Liver (tissue), 3 donors: ENCODE measurements at regions not wholly inside any gene's neighbourhood (a gene's known extent, or its start where the extent isn't known, plus 50 kb on each side); places are given as distances from the start of the nearest gene placed in this dataset.
"Not testable (repeated sequence)": the region's sequence is repeated elsewhere in the genome, so short reads cannot be mapped to it uniquely, and the experiment has no call there.

Experiments used
- ATF3 ChIP-seq: IDR thresholded peaks from 2 replicates; pipeline ENCODE4 v1.6.1; 2016; ENCODE audit warnings: antibody characterized with exemption
- CTCF ChIP-seq: fragments of 150-350 bp; IDR thresholded peaks from 2 replicates; pipeline ENCODE4 v1.5.1; 2017; ENCODE audit warnings: improper control_type of control experiment, low read depth, low read length; ENCODE audit not compliant: missing input control
- EGR1 ChIP-seq, 2 donors: IDR thresholded peaks; 2 replicates each; pipeline ENCODE4 v1.6.1; 2016 to 2018; ENCODE audit warnings: antibody characterized with exemption in 2 of 2, low read depth in 2 of 2
- FOXA1 ChIP-seq: IDR thresholded peaks from 2 replicates; pipeline ENCODE4 v1.6.1; 2016; ENCODE audit warnings: antibody characterized with exemption
- FOXA2 ChIP-seq: IDR thresholded peaks from 2 replicates; pipeline ENCODE4 v1.6.1; 2016; ENCODE audit warnings: antibody characterized with exemption
- GABPA ChIP-seq, 2 donors: IDR thresholded peaks in 1 of 2; conservative IDR thresholded peaks in 1 of 2; 2 replicates each; pipeline ENCODE4 v1.6.1; 2016; ENCODE audit warnings: antibody characterized with exemption in 2 of 2, mild to moderate bottlenecking in 1 of 2, moderate library complexity in 1 of 2
- JUND ChIP-seq, 2 donors: IDR thresholded peaks; 2 replicates each; pipeline ENCODE4 v1.6.1; 2016; ENCODE audit warnings: antibody characterized with exemption in 2 of 2
- MAX ChIP-seq: IDR thresholded peaks from 2 replicates; pipeline ENCODE4 v1.6.1; 2016; ENCODE audit warnings: antibody characterized with exemption
- RAD21 ChIP-seq, 2 donors: IDR thresholded peaks; 2 replicates each; pipeline ENCODE4 v1.6.1; 2016; ENCODE audit warnings: antibody characterized with exemption in 2 of 2, mild to moderate bottlenecking in 2 of 2
- REST ChIP-seq: IDR thresholded peaks from 2 replicates; pipeline ENCODE4 v1.6.1; 2016; ENCODE audit warnings: antibody characterized with exemption, mild to moderate bottlenecking
- RXRA ChIP-seq, 2 donors: IDR thresholded peaks; 2 replicates each; pipeline ENCODE4 v1.6.1; 2017 to 2018; ENCODE audit warnings: antibody characterized with exemption in 2 of 2, mild to moderate bottlenecking in 1 of 2
- SP1 ChIP-seq: IDR thresholded peaks from 2 replicates; pipeline ENCODE4 v1.6.1; 2018; ENCODE audit warnings: antibody characterized with exemption, mild to moderate bottlenecking
- TAF1 ChIP-seq: conservative IDR thresholded peaks from 2 replicates; pipeline ENCODE4 v1.6.1; 2016; ENCODE audit warnings: antibody characterized with exemption, mild to moderate bottlenecking
- YY1 ChIP-seq: IDR thresholded peaks from 2 replicates; pipeline ENCODE4 v1.6.1; 2016; ENCODE audit warnings: antibody characterized with exemption, mild to moderate bottlenecking
- donor health status: healthy.
- donor health status: healthy.

- not testable (repeated sequence) for TF ChIP-seq CTCF; REST; TAF1; YY1; SP1; JUND (IDR thresholded peaks at IDR 0.05); GABPA (IDR thresholded peaks at IDR 0.05 in 1 of 2, conservative IDR thresholded peaks at IDR 0.05 in 1 of 2); EGR1 (IDR thresholded peaks at IDR 0.05; ENCODE audit: low read depth in 2 of 2); RAD21 (IDR thresholded peaks at IDR 0.05); ATF3; FOXA1; MAX; RXRA (IDR thresholded peaks at IDR 0.05); FOXA2
Measured at GRCh38 chr1:166784646-166785045, 54.6 kb upstream of the POGK start.
